H1 (cell line): ENCODE measurements at regions not wholly inside any gene's neighbourhood (a gene's known extent, or its start where the extent isn't known, plus 50 kb on each side); places are given as distances from the start of the nearest gene placed in this dataset.

ENCODE experiments used
- ASH2L ChIP-seq: fragments of 200-600, 300-600 bp; sonication (generic); IDR thresholded peaks from one replicate; pipeline ENCODE4 v1.7.1; 2017; ENCODE audit warnings: low read length
- JUN ChIP-seq: IDR thresholded peaks from 2 replicates; pipeline ENCODE4 v1.6.1; 2011; ENCODE audit warnings: low read depth, mild to moderate bottlenecking, improper control_type of control experiment, low read length
- KDM5A ChIP-seq: fragments of 200-600 bp; IDR thresholded peaks from 2 replicates; pipeline ENCODE4 v1.7.1; 2012; ENCODE audit warnings: mild to moderate bottlenecking, low read length, inconsistent platforms, mixed read lengths
- PHF8 ChIP-seq: fragments of 200-600 bp; sonication (generic); conservative IDR thresholded peaks from 2 replicates; pipeline ENCODE4 v1.7.1; 2012; ENCODE audit warnings: low read depth, mild to moderate bottlenecking, inconsistent platforms, low read length, moderate library complexity
- RXRA ChIP-seq: IDR thresholded peaks from 2 replicates; pipeline ENCODE4 v1.6.1; 2011; ENCODE audit warnings: low read depth, mild to moderate bottlenecking, low read length, moderate library complexity; ENCODE audit not compliant: insufficient read depth
- SIX5 ChIP-seq: IDR thresholded peaks from 2 replicates; pipeline ENCODE4 v1.6.1; 2011; ENCODE audit warnings: mild to moderate bottlenecking, low read depth, low read length
- ZNF274 ChIP-seq: IDR thresholded peaks from 2 replicates; pipeline ENCODE4 v1.7.0; 2012; ENCODE audit warnings: low read length, borderline replicate concordance; ENCODE audit errors: extremely low read depth
- TF ChIP-seq, protein P1 (sequence below): IDR thresholded peaks from 2 replicates; pipeline ENCODE4 v1.6.1; 2012; ENCODE audit warnings: inconsistent platforms
- TF ChIP-seq, protein P2 (sequence below): fragments of 300-600 bp; sonication (generic); IDR thresholded peaks from 2 replicates; pipeline ENCODE4 v1.7.1; 2012; ENCODE audit warnings: low read length, moderate library complexity, mild to moderate bottlenecking, inconsistent platforms; ENCODE audit not compliant: insufficient replicate concordance

DNA sequence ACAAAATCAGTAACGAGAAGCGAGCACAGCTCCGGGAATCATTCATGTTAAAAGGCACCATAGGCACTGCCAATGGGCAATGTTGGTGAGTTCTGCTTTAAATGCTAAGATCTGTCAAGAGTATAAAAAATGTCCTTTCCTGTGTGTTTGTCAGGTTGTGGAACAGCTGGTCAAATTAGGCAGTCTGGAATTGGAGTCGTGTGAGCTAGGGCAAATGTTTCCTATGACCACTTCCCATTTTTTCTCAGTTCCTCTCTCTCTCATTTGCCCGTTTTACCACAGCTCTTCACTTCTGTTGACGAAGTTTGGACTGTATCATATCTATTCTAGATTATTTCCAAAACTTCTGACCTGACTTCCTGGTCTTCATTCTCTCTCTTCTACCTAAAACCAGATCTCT lies 60.8 kb upstream of the GOLIM4 start (continued):
- TF ChIP-seq PHF8 (no peak), ASH2L (no peak), JUN (no peak), RXRA (no peak), SIX5 (no peak), KDM5A (no peak), ZNF274 (no peak)
- TF ChIP-seq, protein P1, sequence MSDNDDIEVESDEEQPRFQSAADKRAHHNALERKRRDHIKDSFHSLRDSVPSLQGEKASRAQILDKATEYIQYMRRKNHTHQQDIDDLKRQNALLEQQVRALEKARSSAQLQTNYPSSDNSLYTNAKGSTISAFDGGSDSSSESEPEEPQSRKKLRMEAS = no peak
- TF ChIP-seq, protein P2, sequence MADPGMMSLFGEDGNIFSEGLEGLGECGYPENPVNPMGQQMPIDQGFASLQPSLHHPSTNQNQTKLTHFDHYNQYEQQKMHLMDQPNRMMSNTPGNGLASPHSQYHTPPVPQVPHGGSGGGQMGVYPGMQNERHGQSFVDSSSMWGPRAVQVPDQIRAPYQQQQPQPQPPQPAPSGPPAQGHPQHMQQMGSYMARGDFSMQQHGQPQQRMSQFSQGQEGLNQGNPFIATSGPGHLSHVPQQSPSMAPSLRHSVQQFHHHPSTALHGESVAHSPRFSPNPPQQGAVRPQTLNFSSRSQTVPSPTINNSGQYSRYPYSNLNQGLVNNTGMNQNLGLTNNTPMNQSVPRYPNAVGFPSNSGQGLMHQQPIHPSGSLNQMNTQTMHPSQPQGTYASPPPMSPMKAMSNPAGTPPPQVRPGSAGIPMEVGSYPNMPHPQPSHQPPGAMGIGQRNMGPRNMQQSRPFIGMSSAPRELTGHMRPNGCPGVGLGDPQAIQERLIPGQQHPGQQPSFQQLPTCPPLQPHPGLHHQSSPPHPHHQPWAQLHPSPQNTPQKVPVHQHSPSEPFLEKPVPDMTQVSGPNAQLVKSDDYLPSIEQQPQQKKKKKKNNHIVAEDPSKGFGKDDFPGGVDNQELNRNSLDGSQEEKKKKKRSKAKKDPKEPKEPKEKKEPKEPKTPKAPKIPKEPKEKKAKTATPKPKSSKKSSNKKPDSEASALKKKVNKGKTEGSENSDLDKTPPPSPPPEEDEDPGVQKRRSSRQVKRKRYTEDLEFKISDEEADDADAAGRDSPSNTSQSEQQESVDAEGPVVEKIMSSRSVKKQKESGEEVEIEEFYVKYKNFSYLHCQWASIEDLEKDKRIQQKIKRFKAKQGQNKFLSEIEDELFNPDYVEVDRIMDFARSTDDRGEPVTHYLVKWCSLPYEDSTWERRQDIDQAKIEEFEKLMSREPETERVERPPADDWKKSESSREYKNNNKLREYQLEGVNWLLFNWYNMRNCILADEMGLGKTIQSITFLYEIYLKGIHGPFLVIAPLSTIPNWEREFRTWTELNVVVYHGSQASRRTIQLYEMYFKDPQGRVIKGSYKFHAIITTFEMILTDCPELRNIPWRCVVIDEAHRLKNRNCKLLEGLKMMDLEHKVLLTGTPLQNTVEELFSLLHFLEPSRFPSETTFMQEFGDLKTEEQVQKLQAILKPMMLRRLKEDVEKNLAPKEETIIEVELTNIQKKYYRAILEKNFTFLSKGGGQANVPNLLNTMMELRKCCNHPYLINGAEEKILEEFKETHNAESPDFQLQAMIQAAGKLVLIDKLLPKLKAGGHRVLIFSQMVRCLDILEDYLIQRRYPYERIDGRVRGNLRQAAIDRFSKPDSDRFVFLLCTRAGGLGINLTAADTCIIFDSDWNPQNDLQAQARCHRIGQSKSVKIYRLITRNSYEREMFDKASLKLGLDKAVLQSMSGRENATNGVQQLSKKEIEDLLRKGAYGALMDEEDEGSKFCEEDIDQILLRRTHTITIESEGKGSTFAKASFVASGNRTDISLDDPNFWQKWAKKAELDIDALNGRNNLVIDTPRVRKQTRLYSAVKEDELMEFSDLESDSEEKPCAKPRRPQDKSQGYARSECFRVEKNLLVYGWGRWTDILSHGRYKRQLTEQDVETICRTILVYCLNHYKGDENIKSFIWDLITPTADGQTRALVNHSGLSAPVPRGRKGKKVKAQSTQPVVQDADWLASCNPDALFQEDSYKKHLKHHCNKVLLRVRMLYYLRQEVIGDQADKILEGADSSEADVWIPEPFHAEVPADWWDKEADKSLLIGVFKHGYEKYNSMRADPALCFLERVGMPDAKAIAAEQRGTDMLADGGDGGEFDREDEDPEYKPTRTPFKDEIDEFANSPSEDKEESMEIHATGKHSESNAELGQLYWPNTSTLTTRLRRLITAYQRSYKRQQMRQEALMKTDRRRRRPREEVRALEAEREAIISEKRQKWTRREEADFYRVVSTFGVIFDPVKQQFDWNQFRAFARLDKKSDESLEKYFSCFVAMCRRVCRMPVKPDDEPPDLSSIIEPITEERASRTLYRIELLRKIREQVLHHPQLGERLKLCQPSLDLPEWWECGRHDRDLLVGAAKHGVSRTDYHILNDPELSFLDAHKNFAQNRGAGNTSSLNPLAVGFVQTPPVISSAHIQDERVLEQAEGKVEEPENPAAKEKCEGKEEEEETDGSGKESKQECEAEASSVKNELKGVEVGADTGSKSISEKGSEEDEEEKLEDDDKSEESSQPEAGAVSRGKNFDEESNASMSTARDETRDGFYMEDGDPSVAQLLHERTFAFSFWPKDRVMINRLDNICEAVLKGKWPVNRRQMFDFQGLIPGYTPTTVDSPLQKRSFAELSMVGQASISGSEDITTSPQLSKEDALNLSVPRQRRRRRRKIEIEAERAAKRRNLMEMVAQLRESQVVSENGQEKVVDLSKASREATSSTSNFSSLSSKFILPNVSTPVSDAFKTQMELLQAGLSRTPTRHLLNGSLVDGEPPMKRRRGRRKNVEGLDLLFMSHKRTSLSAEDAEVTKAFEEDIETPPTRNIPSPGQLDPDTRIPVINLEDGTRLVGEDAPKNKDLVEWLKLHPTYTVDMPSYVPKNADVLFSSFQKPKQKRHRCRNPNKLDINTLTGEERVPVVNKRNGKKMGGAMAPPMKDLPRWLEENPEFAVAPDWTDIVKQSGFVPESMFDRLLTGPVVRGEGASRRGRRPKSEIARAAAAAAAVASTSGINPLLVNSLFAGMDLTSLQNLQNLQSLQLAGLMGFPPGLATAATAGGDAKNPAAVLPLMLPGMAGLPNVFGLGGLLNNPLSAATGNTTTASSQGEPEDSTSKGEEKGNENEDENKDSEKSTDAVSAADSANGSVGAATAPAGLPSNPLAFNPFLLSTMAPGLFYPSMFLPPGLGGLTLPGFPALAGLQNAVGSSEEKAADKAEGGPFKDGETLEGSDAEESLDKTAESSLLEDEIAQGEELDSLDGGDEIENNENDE = no peak
